Erythroblast (primary cell): ENCODE measurements at regions not wholly inside any gene's neighbourhood (a gene's known extent, or its start where the extent isn't known, plus 50 kb on each side); places are given as distances from the start of the nearest gene placed in this dataset.

Experiments
- DNase-seq, 2 experiments: peaks; one replicate each; lab custom pipeline; 2025; lab: John Stamatoyannopoulos, UW
- GATA1 ChIP-seq: IDR thresholded peaks from 2 replicates; pipeline ENCODE4 v1.6.1; 2011; ENCODE audit warnings: low read depth, mild to moderate bottlenecking, control low read depth, low read length, moderate library complexity
- POLR2A ChIP-seq: IDR thresholded peaks from 2 replicates; pipeline ENCODE4 v1.6.1; 2011; ENCODE audit warnings: mild to moderate bottlenecking, low read length

- TF ChIP-seq POLR2A (no peak), GATA1 (no peak)
- no peak for DNase-seq
These were observed 223.8 kb downstream of the BLID start for GRCh38 chr11:121892131-121892681.

- DNase-seq = no peak
- TF ChIP-seq POLR2A (no peak), GATA1 (no peak)
These were observed 225.0 kb downstream of the BLID start for GRCh38 chr11:121890946-121891515.

- TF ChIP-seq GATA1 (no peak), POLR2A (no peak)
- no peak for DNase-seq
These were observed 225.6 kb downstream of the BLID start for GRCh38 chr11:121890377-121890776.

GRCh38 chr11:121889931-121890330, 226.1 kb downstream of the BLID start:
- DNase-seq = no peak
- TF ChIP-seq POLR2A (no peak), GATA1 (no peak)

GRCh38 chr11:121889186-121889585, 226.8 kb downstream of the BLID start:
- no peak for DNase-seq
- TF ChIP-seq POLR2A (no peak), GATA1 (no peak)

- DNase-seq = no peak
- TF ChIP-seq GATA1 = no peak
- no peak for TF ChIP-seq POLR2A
These were observed 227.9 kb downstream of the BLID start for GRCh38 chr11:121887976-121888557.

GRCh38 chr11:121887569-121887968, 228.4 kb downstream of the BLID start:
- DNase-seq = no peak
- no peak for TF ChIP-seq GATA1
- no peak for TF ChIP-seq POLR2A

GRCh38 chr11:121886996-121887395, 229.0 kb downstream of the BLID start:
- no peak for TF ChIP-seq POLR2A
- TF ChIP-seq GATA1 = no peak

GRCh38 chr11:121886005-121886734, 229.8 kb downstream of the BLID start:
- no peak for DNase-seq
- no peak for TF ChIP-seq GATA1
- TF ChIP-seq POLR2A = no peak

More at GRCh38 chr11:121886996-121887395, 229.0 kb downstream of the BLID start:
- DNase-seq = no peak

GRCh38 chr11:121884626-121885025, 231.4 kb downstream of the BLID start:
- TF ChIP-seq GATA1 (no peak), POLR2A (no peak)
- DNase-seq = no peak

GRCh38 chr11:121881806-121882205, 234.2 kb downstream of the BLID start:
- TF ChIP-seq POLR2A (no peak), GATA1 (no peak)
- no peak for DNase-seq

- TF ChIP-seq GATA1 (no peak), POLR2A (no peak)
- DNase-seq = no peak
These were observed 238.9 kb downstream of the BLID start for GRCh38 chr11:121877152-121877551.

- no peak for DNase-seq
- TF ChIP-seq GATA1 (no peak), POLR2A (no peak)
These were observed 242.2 kb downstream of the BLID start for GRCh38 chr11:121873766-121874165.

- DNase-seq = no peak
- TF ChIP-seq POLR2A (no peak), GATA1 (no peak)
These were observed 243.7 kb downstream of the BLID start for GRCh38 chr11:121872356-121872755.
